HepG2 (cell line): ENCODE measurements at regions not wholly inside any gene's neighbourhood (a gene's known extent, or its start where the extent isn't known, plus 50 kb on each side); places are given as distances from the start of the nearest gene placed in this dataset.

Experiments used
- ATAC-seq: fragments of 200-7000 bp; cut with Tn5 transposase; 3 replicates; pipeline ENCODE4 v1.9.1; 2020; ENCODE audit warnings: mild to moderate bottlenecking, moderate library complexity
- BruUV-seq: library from RNA; stranded (reverse); fragments of 400-500 nt; replicated peaks from 2 replicates; lab custom pipeline; 2021; lab: Mats Ljungman, UMichigan
- CTCF ChIA-PET: fragments of 300-600 bp; formaldehyde crosslinking; extraction: SDS; loops from one replicate; lab custom pipeline; 2021; ENCODE audit warnings: low total read pairs, inconsistent platforms, low intra/inter-chr PET ratio; lab: Yijun Ruan, JAX
- POLR2A ChIA-PET: fragments of 350-600 bp; sonication (Branson Sonifier 250); formaldehyde crosslinking; loops from one replicate; lab custom pipeline; 2020; ENCODE audit warnings: antibody characterized with exemption, inconsistent platforms; lab: Yijun Ruan, JAX
- DNase-seq: peaks from one replicate; pipeline ENCODE4 v3.0.0-alpha.2; 2015; ENCODE audit warnings: low spot score
- FAIRE-seq: peaks from 3 replicates; lab custom pipeline; 2011; peaks lifted over from hg19 to GRCh38; lab: Jason Lieb, UNC
- H2AFZ ChIP-seq: one replicate; pipeline ENCODE4 v1.6.1; 2011; ENCODE audit warnings: low read length, inconsistent platforms
- H3K27ac ChIP-seq: fragments of 300-600 bp; 3 replicates; pipeline ENCODE4 v1.8.0; 2011; ENCODE audit warnings: mixed run types, mild to moderate bottlenecking, mixed read lengths, low read length, inconsistent platforms; ENCODE audit not compliant: insufficient read depth; ENCODE audit errors: extremely low read length
- H3K27me3 ChIP-seq, 2 experiments: fragments of 200-600 bp in 1 of 2; 2 replicates in 1 of 2; 3 replicates in 1 of 2; pipeline versions ENCODE4 v1.6.0 to v1.8.0; 2011; ENCODE audit warnings: low read length in 2 of 2, mild to moderate bottlenecking in 2 of 2, moderate library complexity in 2 of 2, inconsistent platforms in 1 of 2; ENCODE audit not compliant: insufficient read depth in 2 of 2, control insufficient read depth in 1 of 2
- H3K36me3 ChIP-seq, 2 experiments: fragments of 200-600 bp in 1 of 2; replicated peaks in 1 of 2; 2 replicates in 1 of 2; 3 replicates in 1 of 2; pipeline versions ENCODE4 v1.5.1 to v1.8.0; 2011; ENCODE audit warnings: low read length in 2 of 2, inconsistent platforms in 1 of 2; ENCODE audit not compliant: insufficient read depth in 2 of 2, control insufficient read depth in 1 of 2
- H3K4me1 ChIP-seq: 2 replicates; pipeline ENCODE4 v1.5.1; 2012; ENCODE audit warnings: low read length, inconsistent platforms; ENCODE audit not compliant: insufficient read depth
- H3K4me2 ChIP-seq: 2 replicates; pipeline ENCODE4 v1.6.0; 2011; ENCODE audit warnings: low read depth, low read length, inconsistent platforms
- H3K4me3 ChIP-seq, 3 experiments: fragments of 200-600 bp in 1 of 3; sonication (generic), shearing (Covaris generic) in 1 of 3; replicated peaks in 1 of 3; 2 replicates each; pipeline ENCODE4 v1.5.1; 2011 to 2016; ENCODE audit warnings: low read length in 3 of 3, inconsistent platforms in 2 of 3, low read depth in 2 of 3, mild to moderate bottlenecking in 2 of 3, control low read depth in 1 of 3, mixed read lengths in 1 of 3; ENCODE audit not compliant: insufficient read depth in 1 of 3
- H3K79me2 ChIP-seq: one replicate; pipeline ENCODE4 v1.6.1; 2011; ENCODE audit warnings: low read length, inconsistent platforms; ENCODE audit not compliant: insufficient read depth
- H3K9ac ChIP-seq: 2 replicates; pipeline ENCODE4 v1.6.0; 2011; ENCODE audit warnings: mild to moderate bottlenecking, low read depth, low read length, inconsistent platforms; ENCODE audit not compliant: insufficient read depth
- H3K9me3 ChIP-seq: 2 replicates; pipeline ENCODE4 v1.5.1; 2012; ENCODE audit warnings: mild to moderate bottlenecking, low read length
- H4K20me1 ChIP-seq: 2 replicates; pipeline ENCODE4 v1.6.0; 2011; ENCODE audit warnings: inconsistent platforms, mild to moderate bottlenecking, low read length, moderate library complexity; ENCODE audit not compliant: insufficient read depth
- ARID5B ChIP-seq: IDR thresholded peaks from 2 replicates; pipeline ENCODE4 v1.4.0; 2020; ENCODE audit warnings: mild to moderate bottlenecking, missing genetic modification reagents
- CCAR2 ChIP-seq: fragments of 200-400 bp; formaldehyde crosslinking; optimal IDR thresholded peaks from 2 replicates; pipeline ENCODE3; 2018; ENCODE audit warnings: low read depth, mild to moderate bottlenecking, low read length, moderate library complexity
- E2F5 ChIP-seq: sonication (generic); formaldehyde crosslinking; conservative IDR thresholded peaks from 2 replicates; pipeline ENCODE4 v1.4.0; 2020; ENCODE audit warnings: missing genetic modification reagents
- KDM4B ChIP-seq: sonication (generic); formaldehyde crosslinking; IDR thresholded peaks from 2 replicates; pipeline ENCODE4 v1.4.0; 2020; ENCODE audit warnings: missing genetic modification reagents
- MEIS1 ChIP-seq: sonication (generic); formaldehyde crosslinking; IDR thresholded peaks from 2 replicates; pipeline ENCODE4 v1.9.0; 2021; ENCODE audit warnings: mild to moderate bottlenecking, missing genetic modification reagents, moderate library complexity, borderline replicate concordance
- MLXIP ChIP-seq: sonication (generic); formaldehyde crosslinking; IDR thresholded peaks from 2 replicates; pipeline ENCODE4 v1.9.0; 2021; ENCODE audit warnings: missing genetic modification reagents, borderline replicate concordance
- POLR2AphosphoS5 ChIP-seq: IDR thresholded peaks from 2 replicates; pipeline ENCODE4 v1.6.1; 2012; ENCODE audit warnings: low read depth, low read length
- TP53 ChIP-seq: sonication (generic); formaldehyde crosslinking; conservative IDR thresholded peaks from 2 replicates; pipeline ENCODE4 v1.4.0; 2020; ENCODE audit warnings: missing genetic modification reagents
- ZNF546 ChIP-seq: sonication (generic); formaldehyde crosslinking; conservative IDR thresholded peaks from 2 replicates; pipeline ENCODE4 v1.8.1; 2023; ENCODE audit warnings: mild to moderate bottlenecking, missing genetic modification reagents
- ZNF589 ChIP-seq: sonication (generic); formaldehyde crosslinking; conservative IDR thresholded peaks from 2 replicates; pipeline ENCODE4 v1.8.0; 2022; ENCODE audit warnings: mild to moderate bottlenecking, moderate library complexity, missing genetic modification reagents
- ZNF607 ChIP-seq: sonication (generic); formaldehyde crosslinking; IDR thresholded peaks from 2 replicates; pipeline ENCODE4 v1.5.1; 2020; ENCODE audit warnings: missing genetic modification reagents, mild to moderate bottlenecking, borderline replicate concordance
- WGBS: methylation state at CpG from one replicate; pipeline ENCODE4 v1.1.6; 2017; ENCODE audit warnings: low lambda C conversion rate; 5-methylcytosine and 5-hydroxymethylcytosine counted together
- in situ Hi-C: cut with HindIII; loops from 2 replicates; pipeline ENCODE4 v1.10.0; 2017; ENCODE audit warnings: low pct_unique_long_range_greater_than_20kb; ENCODE audit not compliant: extremely low pct_ligation_motif_present
- intact Hi-C: fragments of 100-400 bp; cut with micrococcal nuclease; formaldehyde crosslinking; loops from one replicate; pipeline ENCODE4 v1.10.0; 2022; ENCODE audit not compliant: unreplicated experiment

DNA sequence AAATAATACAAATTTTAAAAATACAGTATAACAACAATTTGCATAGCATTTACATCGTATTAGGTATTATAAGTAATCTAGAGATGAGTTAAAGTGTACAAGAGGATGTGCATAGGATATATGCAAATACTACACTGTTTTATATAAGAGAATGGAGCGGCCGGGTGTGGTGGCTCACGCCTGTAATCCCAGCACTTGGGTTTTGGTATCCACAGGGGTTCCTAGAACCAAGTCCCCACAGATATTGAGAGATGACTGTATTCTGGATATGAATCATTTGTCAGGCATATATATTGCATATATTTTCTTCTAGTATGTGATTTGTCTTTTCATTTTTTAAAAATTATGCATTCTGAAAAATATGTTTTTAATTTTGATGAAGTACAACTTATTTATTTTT is 77.5 kb upstream of the MSI2 start:
- in situ Hi-C loops = no loop called here
- Histone ChIP-seq H3K4me3 (no peak overlapping the region), H3K9ac (no peak overlapping the region), H2AFZ (no peak overlapping the region), H3K4me2 (no peak overlapping the region), H3K79me2 (no peaks in the 10 kb centered on the region), H3K27ac (no peak overlapping the region), H3K9me3 (no peaks in the 10 kb centered on the region), H3K27me3 (peaks cover 2 to 15% of the 10 kb centered on the region in 2 experiments; a peak in 3 of 5 replicates), H3K36me3 (no peaks in the 10 kb centered on the region), H3K4me1 (no peaks in the 10 kb centered on the region), H4K20me1 (no peaks in the 10 kb centered on the region)
- intact Hi-C loops = no loop called here
- ChIA-PET CTCF (no interaction called here), POLR2A (no interaction called here)
- BruUV-seq = no TSS peak
- 56% methylated on average over 4 of the region's 4 CpGs for WGBS
- TF ChIP-seq ZNF607 (CRISPR knock-in tag) (no peak), ZNF546 (CRISPR knock-in tag) (no peak), E2F5 (no peak), ZNF589 (no peak), CCAR2 (no peak), TP53 (CRISPR knock-in tag) (no peak), ARID5B (CRISPR knock-in tag) (no peak), MEIS1 (no peak), KDM4B (CRISPR knock-in tag) (no peak), POLR2AphosphoS5 (no peak), MLXIP (CRISPR knock-in tag) (no peak)
- ATAC-seq = no peak
- no peak for DNase-seq
- FAIRE-seq = no peak
